Transverse colon (tissue), 4 donors: ENCODE measurements at regions not wholly inside any gene's neighbourhood (a gene's known extent, or its start where the extent isn't known, plus 50 kb on each side); places are given as distances from the start of the nearest gene placed in this dataset.

ENCODE experiments used
- CTCF ChIP-seq, 5 experiments: fragments of 200-600 bp in 3 of 5; fragments of 450-650 bp in 2 of 5; sonication (generic) in 3 of 5; IDR thresholded peaks; 1 replicate in 2 of 5; 2 replicates in 3 of 5; pipeline ENCODE4 v1.5.1; 2016 to 2017; ENCODE audit warnings: antibody characterized with exemption in 5 of 5, inconsistent platforms in 3 of 5, mild to moderate bottlenecking in 2 of 5, moderate library complexity in 1 of 5
- POLR2A ChIP-seq: fragments of 450-650 bp; IDR thresholded peaks from one replicate; pipeline ENCODE4 v1.6.1; 2016; ENCODE audit warnings: antibody characterized with exemption, mild to moderate bottlenecking, moderate library complexity
- POLR2AphosphoS5 ChIP-seq, 3 donors: sonication (generic); formaldehyde crosslinking; IDR thresholded peaks; one replicate each; pipeline ENCODE4 v1.6.1; 2016; ENCODE audit warnings: antibody characterized with exemption in 3 of 3

- TF ChIP-seq POLR2A (no peak), CTCF (IDR thresholded peaks at IDR 0.05) (no peak), POLR2AphosphoS5 (IDR thresholded peaks at IDR 0.05) (no peak)
Measured at GRCh38 chr18:70416496-70416895, 127.7 kb downstream of the SOCS6 start.
